Heart right ventricle (tissue), 16 donors: ENCODE measurements at regions not wholly inside any gene's neighbourhood (a gene's known extent, or its start where the extent isn't known, plus 50 kb on each side); places are given as distances from the start of the nearest gene placed in this dataset.

Experiments
- ATAC-seq, 8 donors: fragments of 200-7000 bp; cut with Tn5 transposase; one replicate each; pipeline ENCODE4 v1.9.1; 2020; ENCODE audit warnings: mild to moderate bottlenecking in 8 of 8, moderate library complexity in 8 of 8, moderate number of reproducible peaks in 1 of 8
- DNase-seq, 2 donors: peaks; one replicate each; pipeline ENCODE4 v3.0.0-alpha.2; 2020
- H3K27ac ChIP-seq, 10 donors: fragments of 200-600 bp; sonication (generic) in 2 of 10; one replicate each; pipeline versions ENCODE4 v1.5.0 to v1.8.0; 2020 to 2022; ENCODE audit warnings: mild to moderate bottlenecking in 3 of 10
- H3K27me3 ChIP-seq, 7 donors: fragments of 200-600 bp; one replicate each; pipeline ENCODE4 v1.8.0; 2021 to 2022; ENCODE audit warnings: mild to moderate bottlenecking in 2 of 7
- H3K36me3 ChIP-seq, 9 donors: fragments of 200-600 bp; sonication (generic) in 1 of 9; one replicate each; pipeline versions ENCODE4 v1.5.0 to v1.8.0; 2020 to 2022; ENCODE audit warnings: mild to moderate bottlenecking in 2 of 9
- H3K4me1 ChIP-seq, 9 donors: fragments of 200-600 bp; sonication (generic) in 1 of 9; one replicate each; pipeline versions ENCODE4 v1.5.0 to v1.8.0; 2020 to 2022; ENCODE audit warnings: mild to moderate bottlenecking in 4 of 9
- H3K4me3 ChIP-seq, 10 donors: fragments of 200-600 bp; sonication (generic) in 2 of 10; one replicate each; pipeline versions ENCODE4 v1.5.0 to v1.8.0; 2020 to 2022; ENCODE audit warnings: mild to moderate bottlenecking in 7 of 10, moderate library complexity in 2 of 10
- H3K9me3 ChIP-seq, 11 donors: fragments of 200-600 bp in 10 of 11; sonication (generic) in 2 of 11; one replicate each; pipeline versions ENCODE4 v1.5.0 to v1.8.0; 2013 to 2022; ENCODE audit warnings: mild to moderate bottlenecking in 2 of 11, control low read depth in 1 of 11, moderate library complexity in 1 of 11
- CTCF ChIP-seq, 9 donors: fragments of 200-600 bp; sonication (generic) in 2 of 9; IDR thresholded peaks; one replicate each; pipeline versions ENCODE4 v1.5.0 to v1.8.0; 2021 to 2022; ENCODE audit warnings: antibody characterized with exemption in 9 of 9, mild to moderate bottlenecking in 5 of 9, moderate library complexity in 1 of 9
- WGBS, 2 donors: extraction: QIAGEN DNeasy Blood & Tissue Kit; methylation state at CpG; one replicate each; pipeline ENCODE4 v1.1.7; 2013; ENCODE audit warnings: inconsistent platforms in 1 of 2; 5-methylcytosine and 5-hydroxymethylcytosine counted together
- intact Hi-C, 10 donors: fragments of 100-400 bp; cut with DNase I; formaldehyde crosslinking; loops; one replicate each; pipeline versions ENCODE4 v1.11.1 to v1.14.2; 2022
- donor health status: Arrhythmogenic right ventricular cardiomyopathy.
- donor health status: ischemic (EF 13 %, LVEDD 7.1; RV severe dilation, severe dysfunction).
- donor health status: healthy with polysubstance abuse.
- donor health status: DM: no; HTN: yes; CAD: no.
- donor health status: DM: no; HTN: no; CAD: no.
- donor health status: ischemic (EF 25% LVEDD 6.9; RV normal size, moderate dysfunction).
- donor health status: ischemic (EF 25% LVEDD 5.7; RV mildly dilated, moderate dysfunction).
- donor health status: healthy.
- donor health status: DM: yes; HTN: yes; CAD: no.
- donor health status: Ischemic cardiomyopathy.
- donor health status: ischemic (EF 35%, LVEDD 5.7; RV mildly dilated, moderate dysfunction).
- donor health status: nonischemic (EF 11% LVEDD 7.7; RV severe dilation, severe dysfunction).
- donor health status: DM: yes; HTN: yes; CAD: no.
- donor health status: PGD.
- donor health status: ischemic (EF 29% LVEDD 5.4; RV normal size, mild dysfunction).
- donor health status: nonischemic (EF 23%, LVEDD 6.1; RV moderate dilation, normal function).

- Histone ChIP-seq H3K27me3 (no peaks in the 10 kb centered on the region), H3K36me3 (no peaks in the 10 kb centered on the region), H3K4me1 (peaks cover 0 to 66% (median 0%) of the 10 kb centered on the region in 9 donors), H3K27ac (no peak overlapping the region), H3K4me3 (no peak overlapping the region), H3K9me3 (no peaks in the 10 kb centered on the region)
- DNase-seq (no peak), ATAC-seq (no peak)
- intact Hi-C loops: no loop called here
- no peak for TF ChIP-seq CTCF (IDR thresholded peaks at IDR 0.05)
- WGBS, 2 donors: 91 to 95% methylated on average over 11 of the region's 11 CpGs
Observed at GRCh38 chr6:6796818-6797217, 208.3 kb downstream of the LY86 start.

GRCh38 chr6:6798448-6798860 lies 209.9 kb downstream of the LY86 start:
- no peak for DNase-seq
- Histone ChIP-seq H3K27ac (peak overlapping the region in 1 of 10 donors; percentile 82), H3K27me3 (no peaks in the 10 kb centered on the region), H3K4me3 (peak overlapping the region in 1 of 10 donors; percentile 2), H3K9me3 (no peaks in the 10 kb centered on the region), H3K4me1 (peaks cover 0 to 60% (median 0%) of the 10 kb centered on the region in 9 donors), H3K36me3 (no peaks in the 10 kb centered on the region)
- intact Hi-C loops: no loop called here
- 81 to 84% methylated on average over 5 of the region's 5 CpGs for WGBS, 2 donors
- ATAC-seq: no peak
- TF ChIP-seq CTCF (IDR thresholded peaks at IDR 0.05): no peak

DNA sequence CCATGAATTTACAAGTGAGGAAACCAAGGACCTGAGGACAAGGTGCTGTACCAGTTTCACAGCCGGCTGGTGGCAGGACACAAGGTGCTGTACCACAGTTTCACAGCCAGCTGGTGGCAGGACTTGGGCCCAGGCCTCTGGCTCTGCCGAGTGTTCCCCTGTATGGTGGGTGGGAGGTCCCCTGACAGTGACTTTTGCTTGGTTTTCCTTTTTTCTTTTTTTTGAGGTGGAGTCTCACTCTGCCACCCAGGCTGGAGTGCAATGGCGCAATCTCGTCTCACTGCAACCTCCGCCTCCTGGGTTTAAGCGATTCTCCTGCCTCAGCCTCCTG lies 212.4 kb downstream of the LY86 start:
- Histone ChIP-seq H3K9me3 (no peaks in the 10 kb centered on the region), H3K27me3 (no peaks in the 10 kb centered on the region), H3K27ac (peak overlapping the region in 1 of 10 donors; percentile 74), H3K4me1 (peaks cover 0 to 57% (median 0%) of the 10 kb centered on the region in 9 donors), H3K4me3 (no peak overlapping the region), H3K36me3 (no peaks in the 10 kb centered on the region)
- intact Hi-C loops: no loop called here
- 93 to 95% methylated on average over 6 of the region's 6 CpGs for WGBS, 2 donors
- no peak for ATAC-seq
- TF ChIP-seq CTCF (IDR thresholded peaks at IDR 0.05): no peak
- no peak for DNase-seq

DNA sequence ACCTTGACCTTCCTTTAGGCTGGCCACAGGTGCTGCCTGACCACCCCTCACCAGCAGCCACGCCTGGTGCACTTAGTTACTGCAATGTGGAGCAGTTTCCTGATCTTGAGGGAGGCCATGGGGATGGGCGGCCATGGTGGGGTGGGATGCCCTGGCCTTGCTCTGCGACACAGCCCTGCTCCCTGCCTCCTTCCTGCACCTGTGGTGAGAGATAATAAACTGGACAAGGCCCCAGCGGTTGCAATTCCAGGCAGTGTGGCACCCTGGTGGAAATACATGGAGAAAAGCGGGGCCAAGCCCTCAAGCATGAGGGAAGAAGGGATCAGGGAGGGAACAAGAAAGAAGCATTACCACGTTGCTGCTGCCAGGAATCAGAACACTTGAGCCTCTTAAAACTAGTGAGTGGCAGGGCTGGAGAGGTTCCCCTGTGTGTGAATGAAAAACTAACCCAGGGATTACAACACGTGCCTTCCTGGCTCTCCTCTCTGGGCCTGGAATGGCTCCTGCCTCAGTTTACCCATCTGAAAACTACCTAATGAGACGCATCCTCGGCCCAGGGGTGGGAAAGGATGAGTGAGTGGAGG lies 213.2 kb downstream of the LY86 start:
- peaks cover 0 to 64% (median 3%) of the 10 kb centered on the region in 9 donors for H3K4me1 ChIP-seq
- ATAC-seq (no peak), DNase-seq (no peak)
- no peak overlapping the region for H3K4me3 ChIP-seq
- TF ChIP-seq CTCF (IDR thresholded peaks at IDR 0.05): no peak
- no peaks in the 10 kb centered on the region for H3K27me3 ChIP-seq
- intact Hi-C loops: no loop called here
- no peaks in the 10 kb centered on the region for H3K36me3 ChIP-seq
- no peak overlapping the region for H3K27ac ChIP-seq
- no peaks in the 10 kb centered on the region for H3K9me3 ChIP-seq
- WGBS, 2 donors: 85% methylated on average over 9 of the region's 9 CpGs
